GM21576 (cell line): ENCODE measurements at regions not wholly inside any gene's neighbourhood (a gene's known extent, or its start where the extent isn't known, plus 50 kb on each side); places are given as distances from the start of the nearest gene placed in this dataset.

Source experiments
- ATAC-seq: cut with Tn5 transposase; IDR thresholded peaks from one replicate; pipeline ENCODE4 v1.9.1; 2021; ENCODE audit warnings: mild to moderate bottlenecking, moderate library complexity; ENCODE audit not compliant: unreplicated experiment

- no peak for ATAC-seq
Observed at GRCh38 chr7:85602196-85602595, 415.3 kb upstream of the SEMA3D start.

GRCh38 chr7:85600395-85600794 is 413.5 kb upstream of the SEMA3D start:
- ATAC-seq = no peak

GRCh38 chr7:85596827-85597226 is 410.0 kb upstream of the SEMA3D start:
- ATAC-seq = no peak

GRCh38 chr7:85595750-85596178 is 408.9 kb upstream of the SEMA3D start:
- no peak for ATAC-seq

- ATAC-seq = no peak
Observed at GRCh38 chr7:85593355-85593754, 406.5 kb upstream of the SEMA3D start.

GRCh38 chr7:85587785-85588184 is 400.9 kb upstream of the SEMA3D start:
- no peak for ATAC-seq

- no peak for ATAC-seq
Observed at GRCh38 chr7:85586091-85586490, 399.2 kb upstream of the SEMA3D start.

- ATAC-seq = no peak
Observed at GRCh38 chr7:85583131-85583953, 396.5 kb upstream of the SEMA3D start.

GRCh38 chr7:85573844-85574243 is 387.0 kb upstream of the SEMA3D start:
- ATAC-seq = no peak

- no peak for ATAC-seq
Observed at GRCh38 chr7:85573346-85573745, 386.5 kb upstream of the SEMA3D start.

GRCh38 chr7:85570898-85571297 is 384.0 kb upstream of the SEMA3D start:
- no peak for ATAC-seq

- peak; percentile 73 for ATAC-seq
Observed at GRCh38 chr7:85567983-85568382, 381.1 kb upstream of the SEMA3D start.

GRCh38 chr7:85566095-85566794 is 379.4 kb upstream of the SEMA3D start:
- ATAC-seq = no peak

- ATAC-seq = no peak
Observed at GRCh38 chr7:85565276-85565675, 378.4 kb upstream of the SEMA3D start.

- no peak for ATAC-seq
Observed at GRCh38 chr7:85564861-85565260, 378.0 kb upstream of the SEMA3D start.

- no peak for ATAC-seq
Observed at GRCh38 chr7:85561706-85562105, 374.9 kb upstream of the SEMA3D start.

GRCh38 chr7:85554236-85555178 is 367.7 kb upstream of the SEMA3D start:
- peak; percentile 82 for ATAC-seq

- no peak for ATAC-seq
Observed at GRCh38 chr7:85535974-85536729, 349.3 kb upstream of the SEMA3D start.

GRCh38 chr7:85529831-85530230 is 343.0 kb upstream of the SEMA3D start:
- ATAC-seq = no peak

- ATAC-seq = no peak
Observed at GRCh38 chr7:85529201-85529600, 342.3 kb upstream of the SEMA3D start.
